PFSK-1 (cell line): ENCODE measurements at regions not wholly inside any gene's neighbourhood (a gene's known extent, or its start where the extent isn't known, plus 50 kb on each side); places are given as distances from the start of the nearest gene placed in this dataset.

Experiments used
- FOXP2 ChIP-seq: optimal IDR thresholded peaks from 2 replicates; pipeline ENCODE3; 2011; ENCODE audit warnings: borderline replicate concordance, control low read depth, inconsistent platforms; ENCODE audit not compliant: insufficient read depth; ENCODE audit errors: extremely low read length, extremely low read depth
- POLR2AphosphoS5 ChIP-seq: IDR thresholded peaks from 2 replicates; pipeline ENCODE4 v1.6.1; 2012; ENCODE audit warnings: low read depth, mild to moderate bottlenecking, control low read depth, low read length, moderate library complexity
- REST ChIP-seq, 2 experiments: IDR thresholded peaks; 2 replicates each; pipeline versions ENCODE4 v1.6.1 to v1.8.0; 2011 to 2012; ENCODE audit warnings: low read depth in 2 of 2, low read length in 2 of 2, control low read depth in 1 of 2, inconsistent platforms in 1 of 2, mild to moderate bottlenecking in 1 of 2, moderate library complexity in 1 of 2; ENCODE audit not compliant: insufficient read depth in 1 of 2
- SIN3A ChIP-seq: IDR thresholded peaks from 2 replicates; pipeline ENCODE4 v1.6.1; 2012; ENCODE audit warnings: mild to moderate bottlenecking, low read length, moderate library complexity, borderline replicate concordance; ENCODE audit not compliant: insufficient read depth
- TAF1 ChIP-seq: IDR thresholded peaks from 2 replicates; pipeline ENCODE4 v1.6.1; 2012; ENCODE audit warnings: low read length, control low read depth, borderline replicate concordance; ENCODE audit not compliant: insufficient read depth

DNA sequence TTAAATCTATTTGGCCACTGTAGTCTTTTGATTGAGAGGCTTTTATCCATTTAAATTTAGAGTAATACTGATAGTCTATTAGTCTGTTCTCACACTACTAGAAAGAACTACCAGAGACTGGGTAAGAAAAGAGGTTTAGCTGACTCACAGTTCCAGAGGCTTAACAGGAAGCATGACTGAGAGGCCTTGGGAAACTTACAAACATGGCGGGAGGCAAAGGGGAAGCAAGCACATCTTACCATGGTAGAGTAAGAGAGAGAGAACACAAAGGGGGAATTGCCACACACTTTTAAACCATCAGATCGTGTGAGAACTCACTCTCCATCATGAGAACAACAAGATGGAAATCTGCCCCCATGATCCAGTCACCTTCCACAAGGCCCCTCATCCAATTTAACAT, 410.9 kb downstream of the PDGFC start:
- no peak for TF ChIP-seq REST (IDR thresholded peaks at IDR 0.05; ENCODE audit: insufficient read depth in 1 of 2, low read depth in 2 of 2, low read length in 2 of 2)
- no peak for TF ChIP-seq SIN3A
- no peak for TF ChIP-seq TAF1
- no peak for TF ChIP-seq POLR2AphosphoS5
- no peak for TF ChIP-seq FOXP2

DNA sequence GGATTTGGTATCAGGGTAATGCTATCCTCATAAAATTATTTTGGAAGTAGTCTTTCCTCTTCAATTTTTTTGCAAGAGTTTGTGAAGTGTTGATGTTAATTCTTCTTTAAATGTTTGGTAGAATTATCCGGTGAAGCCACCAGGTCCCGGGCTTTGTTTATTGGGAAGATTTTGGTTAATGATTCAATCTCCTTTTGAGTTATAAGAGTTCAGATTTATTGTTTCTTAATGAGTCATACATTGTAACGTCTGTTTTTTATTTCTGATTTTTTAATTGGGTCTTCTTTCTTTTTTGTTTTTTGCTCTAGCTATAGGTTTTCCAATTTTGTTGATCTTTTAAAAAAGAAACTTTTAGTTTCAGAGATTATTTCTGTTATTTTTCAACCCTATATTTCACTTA, 412.3 kb downstream of the PDGFC start:
- no peak for TF ChIP-seq FOXP2
- no peak for TF ChIP-seq REST (IDR thresholded peaks at IDR 0.05; ENCODE audit: insufficient read depth in 1 of 2, low read depth in 2 of 2, low read length in 2 of 2)
- TF ChIP-seq POLR2AphosphoS5: no peak
- TF ChIP-seq TAF1: no peak
- TF ChIP-seq SIN3A: no peak

DNA sequence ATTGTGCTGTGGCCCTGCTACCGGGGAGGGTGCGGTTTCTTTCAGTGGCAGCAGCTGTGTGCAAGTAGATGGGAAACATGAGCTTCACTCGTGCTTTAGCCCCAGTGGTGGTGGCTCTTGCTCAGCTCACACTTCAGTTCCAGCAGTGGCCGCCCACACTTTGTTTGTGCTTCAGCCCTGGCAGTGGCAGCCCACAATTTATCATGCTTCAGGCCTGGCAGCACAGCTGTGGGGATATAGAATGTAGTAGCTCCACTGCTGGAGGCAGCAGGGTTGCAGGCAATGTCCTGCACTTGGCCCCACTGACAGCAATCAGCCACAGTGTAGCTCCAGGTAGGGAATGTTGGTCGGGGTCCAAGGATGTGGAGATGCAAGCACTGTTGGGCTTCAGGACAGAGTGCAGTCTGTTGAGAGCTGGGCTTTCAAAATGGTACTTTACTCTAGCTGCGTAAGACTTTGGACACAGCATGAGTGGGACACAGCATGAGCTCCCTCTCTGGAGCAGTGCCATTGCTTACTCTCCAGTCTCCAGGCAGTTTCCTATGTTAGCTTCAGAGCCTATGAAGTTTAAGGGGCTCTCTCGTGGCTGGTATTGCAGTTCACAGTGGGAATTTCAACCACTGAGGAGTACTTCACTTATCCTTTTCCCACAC, 413.1 kb downstream of the PDGFC start:
- TF ChIP-seq FOXP2 (no peak), TAF1 (no peak), REST (IDR thresholded peaks at IDR 0.05; ENCODE audit: insufficient read depth in 1 of 2, low read depth in 2 of 2, low read length in 2 of 2) (no peak), POLR2AphosphoS5 (no peak), SIN3A (no peak)

DNA sequence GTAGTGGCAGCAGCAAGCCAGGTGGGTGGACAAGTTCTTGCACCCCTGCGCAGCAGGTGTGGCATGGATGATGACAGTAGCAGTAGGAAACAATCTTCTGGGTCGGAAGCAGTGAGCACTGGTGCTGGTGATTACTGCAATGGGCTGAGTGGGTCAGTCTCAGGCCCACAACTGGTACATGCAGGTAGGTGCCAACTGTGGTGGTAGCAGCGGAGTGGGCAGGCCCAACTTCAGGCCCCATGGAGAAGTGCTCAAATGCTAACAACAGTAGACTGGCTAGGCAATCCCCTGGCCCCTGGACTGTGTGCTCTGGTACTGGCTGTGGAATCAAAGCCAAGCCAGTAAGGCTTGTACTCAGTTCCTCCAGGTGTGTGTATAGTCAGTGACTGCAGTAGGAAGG, 413.7 kb downstream of the PDGFC start:
- TF ChIP-seq TAF1 (no peak), REST (IDR thresholded peaks at IDR 0.05; ENCODE audit: insufficient read depth in 1 of 2, low read depth in 2 of 2, low read length in 2 of 2) (no peak), SIN3A (no peak), POLR2AphosphoS5 (no peak), FOXP2 (no peak)

GRCh38 chr4:156556336-156556735, 415.3 kb downstream of the PDGFC start:
- TF ChIP-seq SIN3A (no peak), REST (IDR thresholded peaks at IDR 0.05; ENCODE audit: insufficient read depth in 1 of 2, low read depth in 2 of 2, low read length in 2 of 2) (no peak), TAF1 (no peak), POLR2AphosphoS5 (no peak), FOXP2 (no peak)
